ENCODE measurements at regions not wholly inside any gene's neighbourhood (a gene's known extent, or its start where the extent isn't known, plus 50 kb on each side); places are given as distances from the start of the nearest gene placed in this dataset.
"Not testable (repeated sequence)": the region's sequence is repeated elsewhere in the genome, so short reads cannot be mapped to it uniquely, and the experiment has no call there.

DNA sequence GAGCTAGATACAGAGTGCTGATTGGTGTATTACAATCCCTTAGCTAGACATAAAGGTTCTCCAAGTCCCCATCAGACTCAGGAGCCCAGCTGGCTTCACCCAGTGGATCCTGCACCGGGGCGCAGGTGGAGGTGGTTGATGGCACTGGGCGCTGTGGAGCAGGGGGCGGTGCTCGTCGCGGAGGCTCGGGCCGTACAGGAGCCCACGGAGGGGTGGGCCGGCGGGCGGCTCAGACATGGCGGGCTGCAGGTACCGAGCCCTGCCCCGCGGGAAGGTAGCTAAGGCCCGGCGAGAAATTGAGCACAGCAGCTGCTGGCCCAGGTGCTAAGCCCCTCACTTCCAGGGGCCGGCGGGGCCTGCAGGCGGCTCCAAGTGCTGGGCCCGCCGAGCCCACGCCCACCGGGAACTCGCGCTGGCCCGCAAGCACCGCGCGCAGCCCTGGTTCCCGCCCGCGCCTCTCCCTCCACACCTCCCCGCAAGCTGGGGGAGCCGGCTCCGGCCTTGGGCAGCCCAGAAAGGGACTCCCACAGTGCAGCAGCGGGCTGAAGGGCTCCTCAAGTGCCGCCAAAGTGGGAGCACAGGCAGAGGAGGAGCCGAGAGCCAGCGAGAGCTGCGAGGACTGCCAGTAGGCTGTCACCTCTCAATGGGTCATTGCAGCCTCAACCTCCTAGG lies 96.4 kb upstream of the MYO10 start:
- POLR2A ChIA-PET; H2AFZ ChIP-seq (ENCODE audit: low read depth, low read length, poor library complexity, severe bottlenecking); CTCF ChIA-PET; H3K4me3 ChIP-seq (replicated peaks in 1 of 2; ENCODE audit: low read depth in 1 of 2, low read length in 2 of 2); ATAC-seq; H4K20me1 ChIP-seq (ENCODE audit: insufficient read depth); H3K9me2 ChIP-seq (ENCODE audit: insufficient read depth); H3K9me3 ChIP-seq (ENCODE audit: control insufficient read depth in 1 of 2, insufficient read depth in 1 of 2, low read depth in 1 of 2, low read length in 2 of 2); H3K27ac ChIP-seq (ENCODE audit: low read depth, low read length); H3K36me3 ChIP-seq (ENCODE audit: control insufficient read depth in 1 of 2, insufficient read depth in 2 of 2, low read length in 2 of 2); H3K79me2 ChIP-seq (ENCODE audit: insufficient read depth, low read length); H3K9ac ChIP-seq (ENCODE audit: low read length); RAD21 ChIA-PET (ENCODE audit: low non-redundant PET in 1 of 2, low total read pairs in 2 of 2, uncharacterized antibody in 2 of 2, unreplicated experiment in 2 of 2); H3K27me3 ChIP-seq (ENCODE audit: insufficient read depth, low read length); BruUV-seq (replicated peaks); DNase-seq (ENCODE audit: low read depth, low spot score); H3K4me2 ChIP-seq (ENCODE audit: low read length); intact Hi-C loops (cut with micrococcal nuclease); H3K4me1 ChIP-seq (ENCODE audit: control insufficient read depth in 1 of 2, insufficient read depth in 2 of 2, low read length in 2 of 2): not testable (repeated sequence)

DNA sequence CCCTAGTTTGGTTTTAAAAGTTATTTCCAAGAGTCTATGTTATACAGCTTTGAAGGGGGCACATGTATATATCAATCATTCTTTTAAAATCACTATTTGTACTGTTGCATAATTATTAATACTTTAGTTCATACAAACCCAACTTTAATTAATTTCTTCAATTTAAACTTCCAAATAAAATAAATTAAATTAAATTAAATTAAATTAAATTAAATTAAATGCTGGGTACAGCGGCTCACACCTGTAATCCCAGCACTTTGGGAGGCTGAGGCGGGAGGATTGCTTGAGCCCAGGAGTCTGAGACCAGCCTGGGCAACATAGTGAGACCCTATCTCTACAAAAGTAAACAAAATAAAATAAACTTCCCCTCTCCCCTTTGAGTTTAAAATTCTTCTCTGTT lies 98.9 kb upstream of the MYO10 start:
- intact Hi-C loops (cut with micrococcal nuclease); H3K27me3 ChIP-seq (ENCODE audit: insufficient read depth, low read length); H3K9me3 ChIP-seq (ENCODE audit: control insufficient read depth in 1 of 2, insufficient read depth in 1 of 2, low read depth in 1 of 2, low read length in 2 of 2); ATAC-seq; POLR2A ChIA-PET; H2AFZ ChIP-seq (ENCODE audit: low read depth, low read length, poor library complexity, severe bottlenecking); H3K27ac ChIP-seq (ENCODE audit: low read depth, low read length); BruUV-seq (replicated peaks); H3K79me2 ChIP-seq (ENCODE audit: insufficient read depth, low read length); H3K9me2 ChIP-seq (ENCODE audit: insufficient read depth); DNase-seq (ENCODE audit: low read depth, low spot score); H3K9ac ChIP-seq (ENCODE audit: low read length); H4K20me1 ChIP-seq (ENCODE audit: insufficient read depth); CTCF ChIA-PET; H3K4me2 ChIP-seq (ENCODE audit: low read length); H3K4me1 ChIP-seq (ENCODE audit: control insufficient read depth in 1 of 2, insufficient read depth in 2 of 2, low read length in 2 of 2); H3K36me3 ChIP-seq (ENCODE audit: control insufficient read depth in 1 of 2, insufficient read depth in 2 of 2, low read length in 2 of 2); RAD21 ChIA-PET (ENCODE audit: low non-redundant PET in 1 of 2, low total read pairs in 2 of 2, uncharacterized antibody in 2 of 2, unreplicated experiment in 2 of 2); H3K4me3 ChIP-seq (replicated peaks in 1 of 2; ENCODE audit: low read depth in 1 of 2, low read length in 2 of 2): not testable (repeated sequence)

- no peaks in the 10 kb centered on the region for H3K9me2 ChIP-seq (ENCODE audit: insufficient read depth)
- no TSS peak for BruUV-seq (replicated peaks)
- H3K9me3 ChIP-seq (ENCODE audit: control insufficient read depth in 1 of 2, insufficient read depth in 1 of 2, low read depth in 1 of 2, low read length in 2 of 2), result no peaks in the 10 kb centered on the region
- ChIA-PET RAD21 (ENCODE audit: low non-redundant PET in 1 of 2, low total read pairs in 2 of 2, uncharacterized antibody in 2 of 2, unreplicated experiment in 2 of 2) (no interaction called here), CTCF (no interaction called here), POLR2A (no interaction called here)
- ATAC-seq (no peak), DNase-seq (ENCODE audit: low read depth, low spot score) (no peak)
- no peaks in the 10 kb centered on the region for H3K79me2 ChIP-seq (ENCODE audit: insufficient read depth, low read length)
- H3K27ac ChIP-seq (ENCODE audit: low read depth, low read length), result no peak overlapping the region
- H3K9ac ChIP-seq (ENCODE audit: low read length), result no peak overlapping the region
- no peak overlapping the region for H2AFZ ChIP-seq (ENCODE audit: low read depth, low read length, poor library complexity, severe bottlenecking)
- H3K27me3 ChIP-seq (ENCODE audit: insufficient read depth, low read length), result no peaks in the 10 kb centered on the region
- H3K36me3 ChIP-seq (ENCODE audit: control insufficient read depth in 1 of 2, insufficient read depth in 2 of 2, low read length in 2 of 2), result no peaks in the 10 kb centered on the region
- H3K4me1 ChIP-seq (ENCODE audit: control insufficient read depth in 1 of 2, insufficient read depth in 2 of 2, low read length in 2 of 2), result no peaks in the 10 kb centered on the region
- TF ChIP-seq, protein P1, sequence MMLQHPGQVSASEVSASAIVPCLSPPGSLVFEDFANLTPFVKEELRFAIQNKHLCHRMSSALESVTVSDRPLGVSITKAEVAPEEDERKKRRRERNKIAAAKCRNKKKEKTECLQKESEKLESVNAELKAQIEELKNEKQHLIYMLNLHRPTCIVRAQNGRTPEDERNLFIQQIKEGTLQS (IDR thresholded peaks at IDR 0.05), result no peak
- TF ChIP-seq, protein P2, sequence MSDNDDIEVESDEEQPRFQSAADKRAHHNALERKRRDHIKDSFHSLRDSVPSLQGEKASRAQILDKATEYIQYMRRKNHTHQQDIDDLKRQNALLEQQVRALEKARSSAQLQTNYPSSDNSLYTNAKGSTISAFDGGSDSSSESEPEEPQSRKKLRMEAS (IDR thresholded peaks at IDR 0.05), result no peak
- intact Hi-C loops (cut with micrococcal nuclease), result no loop called here
- no peaks in the 10 kb centered on the region for H4K20me1 ChIP-seq (ENCODE audit: insufficient read depth)
- H3K4me3 ChIP-seq (replicated peaks in 1 of 2; ENCODE audit: low read depth in 1 of 2, low read length in 2 of 2), result no peak overlapping the region
- no peak overlapping the region for H3K4me2 ChIP-seq (ENCODE audit: low read length)
These were observed 101.7 kb upstream of the MYO10 start for GRCh38 chr5:17037751-17038150.
